DND-41 (cell line): ENCODE measurements at regions not wholly inside any gene's neighbourhood (a gene's known extent, or its start where the extent isn't known, plus 50 kb on each side); places are given as distances from the start of the nearest gene placed in this dataset.

Experiments
- ATAC-seq: fragments of 200-7000 bp; cut with Tn5 transposase; 3 replicates; pipeline ENCODE4 v1.9.1; 2021; ENCODE audit warnings: low read depth; ENCODE audit not compliant: insufficient read depth
- DNase-seq: peaks from one replicate; pipeline ENCODE4 v3.0.0-alpha.2; 2020
- H2AFZ ChIP-seq: 2 replicates; pipeline ENCODE4 v1.6.0; 2012; ENCODE audit warnings: low read depth, low read length
- H3K27ac ChIP-seq: 2 replicates; pipeline ENCODE4 v1.5.1; 2012; ENCODE audit warnings: low read length, inconsistent platforms
- H3K27me3 ChIP-seq: fragments of 200-600 bp; sonication (generic); 2 replicates; pipeline ENCODE4 v1.6.0; 2012; ENCODE audit warnings: low read length, mild to moderate bottlenecking, inconsistent platforms; ENCODE audit not compliant: insufficient read depth, poor library complexity
- H3K36me3 ChIP-seq: 2 replicates; pipeline ENCODE4 v1.5.1; 2012; ENCODE audit warnings: low read length, inconsistent platforms; ENCODE audit not compliant: insufficient read depth
- H3K4me1 ChIP-seq: 2 replicates; pipeline ENCODE4 v1.5.1; 2012; ENCODE audit warnings: mild to moderate bottlenecking, low read length; ENCODE audit not compliant: insufficient read depth
- H3K4me2 ChIP-seq: 2 replicates; pipeline ENCODE4 v1.6.0; 2012; ENCODE audit warnings: mild to moderate bottlenecking, moderate library complexity, low read length, inconsistent platforms; ENCODE audit not compliant: insufficient read depth
- H3K4me3 ChIP-seq, 2 experiments: fragments of 200-600 bp in 1 of 2; shearing (Covaris generic) in 1 of 2; 2 replicates each; pipeline ENCODE4 v1.5.1; 2012 to 2016; ENCODE audit warnings: inconsistent platforms in 2 of 2, low read length in 2 of 2, mild to moderate bottlenecking in 2 of 2, low read depth in 1 of 2, moderate library complexity in 1 of 2
- H3K79me2 ChIP-seq: 2 replicates; pipeline ENCODE4 v1.6.0; 2012; ENCODE audit warnings: low read length, inconsistent platforms; ENCODE audit not compliant: insufficient read depth
- H3K9ac ChIP-seq: 2 replicates; pipeline ENCODE4 v1.6.0; 2012; ENCODE audit warnings: low read depth, mild to moderate bottlenecking, inconsistent platforms, low read length, moderate library complexity
- H3K9me3 ChIP-seq: 2 replicates; pipeline ENCODE4 v1.5.1; 2012; ENCODE audit warnings: low read length, moderate library complexity, mild to moderate bottlenecking, inconsistent platforms; ENCODE audit not compliant: insufficient read depth, severe bottlenecking
- H4K20me1 ChIP-seq: 2 replicates; pipeline ENCODE4 v1.6.0; 2012; ENCODE audit warnings: low read length; ENCODE audit not compliant: insufficient read depth
- EZH2 ChIP-seq: IDR thresholded peaks from 3 replicates; pipeline ENCODE4 v1.6.1; 2012; ENCODE audit warnings: borderline replicate concordance, low read depth, mild to moderate bottlenecking, moderate library complexity, low read length, inconsistent platforms; ENCODE audit not compliant: severe bottlenecking
- TF ChIP-seq, protein P1 (sequence below): IDR thresholded peaks from 2 replicates; pipeline ENCODE4 v1.5.1; 2012; ENCODE audit warnings: borderline replicate concordance, low read length, moderate library complexity, mild to moderate bottlenecking; ENCODE audit not compliant: poor library complexity, severe bottlenecking; ENCODE audit errors: extremely low read depth

- H3K36me3 ChIP-seq, result no peaks in the 10 kb centered on the region
- no peak overlapping the region for H3K4me3 ChIP-seq
- H3K4me1 ChIP-seq, result no peaks in the 10 kb centered on the region
- no peak overlapping the region for H3K4me2 ChIP-seq
- H3K27me3 ChIP-seq, result no peaks in the 10 kb centered on the region
- ATAC-seq (no peak), DNase-seq (no peak)
- H4K20me1 ChIP-seq, result no peaks in the 10 kb centered on the region
- H3K9ac ChIP-seq, result no peak overlapping the region
- no peaks in the 10 kb centered on the region for H3K9me3 ChIP-seq
- TF ChIP-seq, protein P1, sequence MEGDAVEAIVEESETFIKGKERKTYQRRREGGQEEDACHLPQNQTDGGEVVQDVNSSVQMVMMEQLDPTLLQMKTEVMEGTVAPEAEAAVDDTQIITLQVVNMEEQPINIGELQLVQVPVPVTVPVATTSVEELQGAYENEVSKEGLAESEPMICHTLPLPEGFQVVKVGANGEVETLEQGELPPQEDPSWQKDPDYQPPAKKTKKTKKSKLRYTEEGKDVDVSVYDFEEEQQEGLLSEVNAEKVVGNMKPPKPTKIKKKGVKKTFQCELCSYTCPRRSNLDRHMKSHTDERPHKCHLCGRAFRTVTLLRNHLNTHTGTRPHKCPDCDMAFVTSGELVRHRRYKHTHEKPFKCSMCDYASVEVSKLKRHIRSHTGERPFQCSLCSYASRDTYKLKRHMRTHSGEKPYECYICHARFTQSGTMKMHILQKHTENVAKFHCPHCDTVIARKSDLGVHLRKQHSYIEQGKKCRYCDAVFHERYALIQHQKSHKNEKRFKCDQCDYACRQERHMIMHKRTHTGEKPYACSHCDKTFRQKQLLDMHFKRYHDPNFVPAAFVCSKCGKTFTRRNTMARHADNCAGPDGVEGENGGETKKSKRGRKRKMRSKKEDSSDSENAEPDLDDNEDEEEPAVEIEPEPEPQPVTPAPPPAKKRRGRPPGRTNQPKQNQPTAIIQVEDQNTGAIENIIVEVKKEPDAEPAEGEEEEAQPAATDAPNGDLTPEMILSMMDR, result no peak
- TF ChIP-seq EZH2, result no peak
- H3K79me2 ChIP-seq, result no peaks in the 10 kb centered on the region
- no peak overlapping the region for H3K27ac ChIP-seq
- H2AFZ ChIP-seq, result no peak overlapping the region
These were observed 463.1 kb downstream of the EPM2A start for GRCh38 chr6:145272246-145272645.

DNA sequence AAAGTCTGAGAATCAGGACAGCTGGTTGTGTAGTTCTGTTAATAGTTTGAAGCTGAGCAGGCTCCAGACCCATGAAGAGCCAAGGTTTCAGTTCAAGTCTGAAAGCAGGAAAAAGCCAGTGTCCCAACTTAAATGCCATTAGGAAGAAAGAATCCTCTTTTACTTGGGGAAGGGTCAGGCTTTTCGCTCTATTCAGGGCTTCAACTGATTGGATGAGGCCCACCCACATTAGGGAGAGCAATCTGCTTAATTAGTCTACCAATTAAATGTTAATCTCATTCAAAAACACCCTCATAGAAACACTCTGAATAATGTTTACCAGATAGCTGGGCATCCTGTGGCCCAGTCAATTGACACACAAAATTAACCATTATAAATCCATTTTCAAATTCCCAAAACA, 462.2 kb downstream of the EPM2A start:
- H4K20me1 ChIP-seq, result no peaks in the 10 kb centered on the region
- no peak overlapping the region for H2AFZ ChIP-seq
- no peak overlapping the region for H3K9ac ChIP-seq
- no peaks in the 10 kb centered on the region for H3K27me3 ChIP-seq
- ATAC-seq (no peak), DNase-seq (no peak)
- H3K9me3 ChIP-seq, result no peaks in the 10 kb centered on the region
- no peak overlapping the region for H3K4me3 ChIP-seq
- no peaks in the 10 kb centered on the region for H3K36me3 ChIP-seq
- no peak overlapping the region for H3K4me2 ChIP-seq
- no peaks in the 10 kb centered on the region for H3K79me2 ChIP-seq
- TF ChIP-seq, protein P1, result no peak
- TF ChIP-seq EZH2, result no peak
- H3K27ac ChIP-seq, result no peak overlapping the region
- no peaks in the 10 kb centered on the region for H3K4me1 ChIP-seq

- TF ChIP-seq, protein P1, result no peak
- no peak for TF ChIP-seq EZH2
- Histone ChIP-seq H3K4me1 (no peaks in the 10 kb centered on the region), H3K9me3 (no peaks in the 10 kb centered on the region), H2AFZ (no peak overlapping the region), H3K27ac (no peak overlapping the region), H3K4me2 (no peak overlapping the region), H3K9ac (no peak overlapping the region), H4K20me1 (no peaks in the 10 kb centered on the region), H3K4me3 (no peak overlapping the region), H3K79me2 (no peaks in the 10 kb centered on the region), H3K36me3 (no peaks in the 10 kb centered on the region), H3K27me3 (no peaks in the 10 kb centered on the region)
- DNase-seq (no peak), ATAC-seq (no peak)
These were observed 461.2 kb downstream of the EPM2A start for GRCh38 chr6:145274083-145274482.

DNA sequence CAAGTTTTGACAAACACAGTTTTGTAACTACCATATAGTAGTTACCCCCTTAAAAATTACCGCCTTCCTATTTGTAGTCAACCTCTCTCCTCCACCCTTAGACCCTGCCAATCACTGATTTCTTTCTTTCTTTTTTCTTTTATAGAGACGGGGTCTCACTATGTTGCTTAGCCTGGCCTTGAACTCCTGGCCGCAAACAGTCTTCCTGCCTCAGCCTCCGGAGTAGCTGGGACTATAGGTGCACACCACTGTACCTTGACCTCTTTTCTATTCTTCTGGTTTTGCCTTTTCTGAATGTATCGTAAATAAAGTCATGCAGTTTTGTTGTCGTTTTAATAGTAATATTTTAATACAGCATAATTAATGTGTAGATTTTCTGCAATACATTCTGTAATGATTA, 460.3 kb downstream of the EPM2A start:
- no peak overlapping the region for H2AFZ ChIP-seq
- no peaks in the 10 kb centered on the region for H3K9me3 ChIP-seq
- H3K27me3 ChIP-seq, result no peaks in the 10 kb centered on the region
- ATAC-seq, result no peak
- H3K27ac ChIP-seq, result no peak overlapping the region
- H3K4me2 ChIP-seq, result no peak overlapping the region
- TF ChIP-seq, protein P1, result no peak
- TF ChIP-seq EZH2, result no peak
- H4K20me1 ChIP-seq, result no peaks in the 10 kb centered on the region
- DNase-seq, result no peak
- H3K9ac ChIP-seq, result no peak overlapping the region
- H3K36me3 ChIP-seq, result no peaks in the 10 kb centered on the region
- H3K4me1 ChIP-seq, result no peaks in the 10 kb centered on the region
- no peak overlapping the region for H3K4me3 ChIP-seq
- no peaks in the 10 kb centered on the region for H3K79me2 ChIP-seq
